Right cardiac atrium (tissue), 5 donors: ENCODE measurements at regions not wholly inside any gene's neighbourhood (a gene's known extent, or its start where the extent isn't known, plus 50 kb on each side); places are given as distances from the start of the nearest gene placed in this dataset.
A peak's percentile ranks its signal among the peaks of the same experiment; 100 is the strongest.

Source experiments
- ATAC-seq, 2 donors: fragments of 200-7000 bp; cut with Tn5 transposase; one replicate each; pipeline versions ENCODE4 v1.8.0 to v1.9.1; 2020; ENCODE audit warnings: moderate library complexity in 2 of 2, mild to moderate bottlenecking in 1 of 2
- DNase-seq, 3 donors: peaks; one replicate each; pipeline ENCODE4 v3.0.0-alpha.2; 2020
- H3K27ac ChIP-seq: one replicate; pipeline ENCODE4 v1.5.1; 2013; ENCODE audit warnings: mild to moderate bottlenecking, low read length, control low read depth, moderate library complexity
- H3K27me3 ChIP-seq: one replicate; pipeline ENCODE4 v1.6.1; 2013; ENCODE audit not compliant: control insufficient read depth, insufficient read depth
- H3K4me1 ChIP-seq: one replicate; pipeline ENCODE4 v1.6.1; 2013; ENCODE audit warnings: low read length; ENCODE audit not compliant: control insufficient read depth, insufficient read depth
- H3K4me3 ChIP-seq: one replicate; pipeline ENCODE4 v1.5.1; 2013; ENCODE audit warnings: low read length, control low read depth
- H3K9me3 ChIP-seq: one replicate; pipeline ENCODE4 v1.6.1; 2013; ENCODE audit warnings: low read length; ENCODE audit not compliant: control insufficient read depth
- WGBS: extraction: QIAGEN DNeasy Blood & Tissue Kit; methylation state at CpG from one replicate; pipeline ENCODE4 v1.1.7; 2013; 5-methylcytosine and 5-hydroxymethylcytosine counted together
- intact Hi-C, 4 donors: fragments of 100-400 bp; cut with DNase I; formaldehyde crosslinking; loops; one replicate each; pipeline versions ENCODE4 v1.11.0 to v1.14.0; 2022 to 2023
- donor health status: healthy with polysubstance abuse.
- donor health status: DM: no; HTN: yes; CAD: no.
- donor health status: DM: no; HTN: no; CAD: no.
- donor health status: DM: no; HTN: yes; CAD: no; lungs with severe emphysema.
- donor health status: DM: yes; HTN: yes; CAD: no.

GRCh38 chr3:64837126-64837738 lies 149.4 kb upstream of the ADAMTS9 start:
- H3K27me3 ChIP-seq = no peaks in the 10 kb centered on the region
- H3K4me3 ChIP-seq = no peak overlapping the region
- H3K9me3 ChIP-seq = no peaks in the 10 kb centered on the region
- intact Hi-C loops = no loop called here
- DNase-seq = no peak
- H3K4me1 ChIP-seq = no peaks in the 10 kb centered on the region
- no peak overlapping the region for H3K27ac ChIP-seq
- ATAC-seq = peak in 1 of 2 donors; percentile 29
- WGBS = 64% methylated on average over 2 of the region's 2 CpGs

- no peak overlapping the region for H3K27ac ChIP-seq
- 89% methylated on average over 2 of the region's 2 CpGs for WGBS
- ATAC-seq = no peak
These were observed 148.3 kb upstream of the ADAMTS9 start for GRCh38 chr3:64836097-64836496.

GRCh38 chr3:64832098-64832497 lies 144.3 kb upstream of the ADAMTS9 start:
- Histone ChIP-seq H3K9me3 (no peaks in the 10 kb centered on the region), H3K27ac (no peak overlapping the region), H3K4me1 (no peaks in the 10 kb centered on the region), H3K4me3 (no peak overlapping the region), H3K27me3 (no peaks in the 10 kb centered on the region)
- ATAC-seq (no peak), DNase-seq (peak in 1 of 3 donors; percentile 45)
- intact Hi-C loops = no loop called here
- WGBS = 84% methylated on average over 5 of the region's 5 CpGs

More at GRCh38 chr3:64836097-64836496, 148.3 kb upstream of the ADAMTS9 start:
- intact Hi-C loops = no loop called here
- Histone ChIP-seq H3K4me3 (no peak overlapping the region), H3K27me3 (no peaks in the 10 kb centered on the region), H3K4me1 (no peaks in the 10 kb centered on the region), H3K9me3 (no peaks in the 10 kb centered on the region)
- DNase-seq = no peak

- WGBS = 84% methylated on average over 4 of the region's 4 CpGs
- Histone ChIP-seq H3K27ac (no peak overlapping the region), H3K4me3 (no peak overlapping the region), H3K9me3 (no peaks in the 10 kb centered on the region), H3K4me1 (peaks cover 1% of the 10 kb centered on the region), H3K27me3 (no peaks in the 10 kb centered on the region)
- ATAC-seq (no peak), DNase-seq (no peak)
- intact Hi-C loops = no loop called here
These were observed 142.9 kb upstream of the ADAMTS9 start for GRCh38 chr3:64830681-64831080.

- intact Hi-C loops = no loop called here
- no peak overlapping the region for H3K27ac ChIP-seq
- H3K4me3 ChIP-seq = no peak overlapping the region
- H3K4me1 ChIP-seq = peaks cover 1% of the 10 kb centered on the region
- DNase-seq = no peak
- no peaks in the 10 kb centered on the region for H3K9me3 ChIP-seq
- 82% methylated on average over 3 of the region's 3 CpGs for WGBS
- no peak for ATAC-seq
- H3K27me3 ChIP-seq = no peaks in the 10 kb centered on the region
These were observed 141.5 kb upstream of the ADAMTS9 start for GRCh38 chr3:64829331-64829730.

- Histone ChIP-seq H3K9me3 (no peaks in the 10 kb centered on the region), H3K4me1 (peaks cover 1% of the 10 kb centered on the region), H3K27ac (no peak overlapping the region), H3K27me3 (no peaks in the 10 kb centered on the region), H3K4me3 (no peak overlapping the region)
- DNase-seq (no peak), ATAC-seq (no peak)
- intact Hi-C loops = no loop called here
These were observed 140.5 kb upstream of the ADAMTS9 start for GRCh38 chr3:64828276-64828675.

- WGBS = 93% methylated on average over 2 of the region's 2 CpGs
- Histone ChIP-seq H3K27ac (no peak overlapping the region), H3K27me3 (no peaks in the 10 kb centered on the region), H3K4me1 (peaks cover 2% of the 10 kb centered on the region), H3K4me3 (no peak overlapping the region), H3K9me3 (no peaks in the 10 kb centered on the region)
- intact Hi-C loops = no loop called here
- DNase-seq (no peak), ATAC-seq (no peak)
These were observed 139.6 kb upstream of the ADAMTS9 start for GRCh38 chr3:64827431-64827830.

GRCh38 chr3:64827019-64827418 lies 139.2 kb upstream of the ADAMTS9 start:
- intact Hi-C loops = no loop called here
- peaks cover 3% of the 10 kb centered on the region for H3K4me1 ChIP-seq
- H3K27ac ChIP-seq = no peak overlapping the region
- ATAC-seq (no peak), DNase-seq (no peak)
- H3K9me3 ChIP-seq = no peaks in the 10 kb centered on the region
- no peak overlapping the region for H3K4me3 ChIP-seq
- H3K27me3 ChIP-seq = no peaks in the 10 kb centered on the region

GRCh38 chr3:64825404-64826120 lies 137.8 kb upstream of the ADAMTS9 start:
- DNase-seq (no peak), ATAC-seq (no peak)
- Histone ChIP-seq H3K9me3 (no peaks in the 10 kb centered on the region), H3K4me3 (no peak overlapping the region), H3K27ac (no peak overlapping the region), H3K4me1 (peaks cover 3% of the 10 kb centered on the region), H3K27me3 (no peaks in the 10 kb centered on the region)
- WGBS = 88% methylated on average over 2 of the region's 2 CpGs
- intact Hi-C loops = no loop called here

GRCh38 chr3:64824394-64824909 lies 136.7 kb upstream of the ADAMTS9 start:
- intact Hi-C loops = no loop called here
- no peaks in the 10 kb centered on the region for H3K27me3 ChIP-seq
- no peaks in the 10 kb centered on the region for H3K9me3 ChIP-seq
- ATAC-seq = no peak
- WGBS = 79% methylated on average over 4 of the region's 4 CpGs
- peaks cover 3% of the 10 kb centered on the region for H3K4me1 ChIP-seq
- no peak overlapping the region for H3K4me3 ChIP-seq
- DNase-seq = no peak
- H3K27ac ChIP-seq = no peak overlapping the region

GRCh38 chr3:64818196-64818595 lies 130.4 kb upstream of the ADAMTS9 start:
- ATAC-seq (no peak), DNase-seq (no peak)
- Histone ChIP-seq H3K4me1 (peaks cover 6% of the 10 kb centered on the region), H3K4me3 (no peak overlapping the region), H3K27ac (no peak overlapping the region), H3K9me3 (no peaks in the 10 kb centered on the region), H3K27me3 (no peaks in the 10 kb centered on the region)
- 76% methylated on average over 1 of the region's 1 CpG for WGBS
- intact Hi-C loops = no loop called here
